T-helper 2 cell treated with Interferon-gamma antibody and Interleukin-4, amounts not matched to agents 5 μg/mL and 100 μg/mL, for 36 hours (primary cell): ENCODE measurements at regions not wholly inside any gene's neighbourhood (a gene's known extent, or its start where the extent isn't known, plus 50 kb on each side); places are given as distances from the start of the nearest gene placed in this dataset.
A peak's percentile ranks its signal among the peaks of the same experiment; 100 is the strongest.

Source experiments
- DNase-seq: peaks from one replicate; pipeline ENCODE4 v3.0.0; 2021; ENCODE audit warnings: low spot score
- H3K27ac Mint-ChIP-seq: one replicate; pipeline ENCODE4 v1.8.0; 2021; ENCODE audit warnings: mild to moderate bottlenecking, mixed read lengths
- H3K27me3 Mint-ChIP-seq: one replicate; pipeline ENCODE4 v1.8.0; 2021; ENCODE audit warnings: low read depth, mixed read lengths
- H3K36me3 Mint-ChIP-seq: one replicate; pipeline ENCODE4 v1.8.0; 2021; ENCODE audit warnings: low read depth, mixed read lengths
- H3K4me1 Mint-ChIP-seq: one replicate; pipeline ENCODE4 v1.8.0; 2021; ENCODE audit warnings: low read depth, mixed read lengths
- H3K4me3 Mint-ChIP-seq: one replicate; pipeline ENCODE4 v1.8.0; 2022; ENCODE audit warnings: mild to moderate bottlenecking, moderate library complexity, mixed read lengths
- H3K9me3 Mint-ChIP-seq: one replicate; pipeline ENCODE4 v1.8.0; 2021; ENCODE audit warnings: mixed read lengths

DNA sequence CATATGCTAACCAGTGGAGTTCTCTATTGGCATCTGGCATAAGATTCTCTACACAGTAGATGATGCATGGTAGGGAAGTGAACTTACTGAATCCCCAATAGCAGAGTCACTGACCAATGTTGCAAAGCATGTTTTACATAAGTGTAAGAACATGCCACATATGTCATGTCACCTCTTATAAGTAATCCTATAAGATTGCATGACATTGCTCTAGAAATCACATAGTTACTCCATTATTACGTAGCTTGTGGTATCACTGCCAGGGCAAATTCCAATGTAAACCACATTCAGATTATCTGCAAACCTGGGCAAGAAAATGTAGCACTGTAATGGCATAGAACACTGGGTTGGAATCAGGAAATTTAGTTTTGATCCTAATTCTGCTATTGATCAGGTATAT lies 198.2 kb upstream of the UMPS start:
- Mint-ChIP-seq H3K9me3 (no peaks in the 10 kb centered on the region), H3K4me3 (no peak overlapping the region), H3K4me1 (no peaks in the 10 kb centered on the region), H3K27ac (no peak overlapping the region), H3K36me3 (no peaks in the 10 kb centered on the region), H3K27me3 (peaks cover 7% of the 10 kb centered on the region)
- DNase-seq: no peak

DNA sequence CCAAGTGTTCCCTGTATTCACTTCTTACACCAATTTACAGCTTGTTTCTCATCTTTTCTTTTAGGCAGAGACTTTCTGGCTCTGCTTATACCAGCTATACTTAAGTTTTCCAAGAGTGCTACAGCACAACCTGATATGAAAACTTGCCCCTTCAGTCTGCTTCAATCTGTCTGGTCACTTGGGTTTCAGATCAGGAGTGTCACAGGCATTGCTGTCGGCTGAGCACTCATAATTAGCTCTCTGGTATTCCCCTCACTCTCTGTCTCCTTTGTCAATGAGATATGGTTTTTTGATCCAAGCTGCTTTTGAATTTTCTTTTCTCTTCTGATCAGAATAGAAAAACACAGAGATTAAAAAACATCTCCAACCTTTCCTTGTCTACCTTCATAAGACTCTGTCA lies 194.9 kb upstream of the UMPS start:
- H3K4me3 Mint-ChIP-seq: no peak overlapping the region
- H3K27me3 Mint-ChIP-seq: peaks cover 7% of the 10 kb centered on the region
- no peak overlapping the region for H3K27ac Mint-ChIP-seq
- no peaks in the 10 kb centered on the region for H3K4me1 Mint-ChIP-seq
- H3K36me3 Mint-ChIP-seq: no peaks in the 10 kb centered on the region
- DNase-seq: no peak
- no peaks in the 10 kb centered on the region for H3K9me3 Mint-ChIP-seq

DNA sequence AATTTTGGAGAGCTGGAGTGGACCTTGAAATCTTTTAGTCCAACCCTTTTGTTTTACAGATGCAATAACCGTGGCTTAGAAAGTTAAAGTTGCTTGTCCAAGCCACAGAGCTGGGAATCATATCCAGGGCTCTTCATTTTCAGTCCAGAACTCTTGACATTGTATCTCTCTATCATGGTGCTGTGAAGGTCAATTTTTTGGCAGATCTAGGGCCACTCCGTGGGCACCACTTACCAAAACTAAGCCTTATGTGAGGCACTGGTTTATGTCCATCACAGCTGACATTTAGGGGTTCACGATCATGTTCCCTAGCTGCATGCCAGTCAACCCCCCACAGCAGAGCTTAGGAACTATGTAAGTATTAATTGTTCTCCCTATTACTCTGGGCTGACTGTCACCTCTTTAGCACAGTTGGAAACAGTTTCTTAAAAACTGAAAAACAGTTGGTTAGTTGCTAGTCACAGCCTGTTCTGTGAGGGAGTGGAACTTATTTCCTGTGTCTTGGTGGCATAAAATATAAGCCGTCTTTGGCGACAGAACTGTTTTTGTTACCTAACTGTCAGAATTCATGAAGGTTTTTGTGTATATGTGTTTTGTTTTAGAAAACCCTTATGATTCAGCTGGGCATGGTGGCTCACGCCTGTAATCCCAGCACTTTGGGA lies 189.6 kb upstream of the UMPS start:
- Mint-ChIP-seq H3K36me3 (no peaks in the 10 kb centered on the region), H3K27ac (no peak overlapping the region), H3K4me3 (no peak overlapping the region), H3K4me1 (no peaks in the 10 kb centered on the region), H3K9me3 (no peaks in the 10 kb centered on the region), H3K27me3 (peaks cover 7% of the 10 kb centered on the region)
- DNase-seq: no peak

DNA sequence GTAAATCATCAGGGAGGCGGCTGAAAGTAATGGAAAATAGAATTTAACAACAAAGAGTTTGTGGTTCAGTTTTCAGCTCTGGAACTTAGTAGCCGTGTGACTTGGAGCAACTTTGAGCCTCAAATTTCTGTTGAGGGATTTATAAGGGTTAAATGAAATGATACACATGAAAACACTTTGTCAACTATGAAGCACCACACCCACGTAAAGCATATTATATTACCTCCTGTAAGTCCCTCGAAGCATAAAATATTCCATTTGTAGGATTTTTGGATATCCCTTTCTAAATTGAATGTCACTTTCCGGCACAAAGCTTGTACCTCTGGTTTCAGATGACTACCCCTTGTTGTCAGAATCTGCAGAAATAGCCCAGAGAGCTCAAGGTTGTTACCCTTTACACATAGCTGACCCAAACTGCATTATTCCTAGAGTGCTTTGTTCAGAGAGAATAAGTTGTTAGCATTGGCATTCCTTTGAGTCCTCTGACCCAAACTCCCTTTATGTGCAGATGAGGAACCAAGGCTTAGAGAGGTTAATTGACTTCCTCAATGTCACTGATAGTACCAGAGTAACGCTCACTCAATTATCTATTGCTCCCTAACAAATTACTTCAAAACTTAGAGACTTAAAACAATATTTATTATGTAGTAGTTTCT lies 187.9 kb upstream of the UMPS start:
- no peak overlapping the region for H3K4me3 Mint-ChIP-seq
- H3K27me3 Mint-ChIP-seq: peaks cover 14% of the 10 kb centered on the region
- no peak for DNase-seq
- H3K9me3 Mint-ChIP-seq: no peaks in the 10 kb centered on the region
- H3K27ac Mint-ChIP-seq: no peak overlapping the region
- H3K4me1 Mint-ChIP-seq: no peaks in the 10 kb centered on the region
- no peaks in the 10 kb centered on the region for H3K36me3 Mint-ChIP-seq

DNA sequence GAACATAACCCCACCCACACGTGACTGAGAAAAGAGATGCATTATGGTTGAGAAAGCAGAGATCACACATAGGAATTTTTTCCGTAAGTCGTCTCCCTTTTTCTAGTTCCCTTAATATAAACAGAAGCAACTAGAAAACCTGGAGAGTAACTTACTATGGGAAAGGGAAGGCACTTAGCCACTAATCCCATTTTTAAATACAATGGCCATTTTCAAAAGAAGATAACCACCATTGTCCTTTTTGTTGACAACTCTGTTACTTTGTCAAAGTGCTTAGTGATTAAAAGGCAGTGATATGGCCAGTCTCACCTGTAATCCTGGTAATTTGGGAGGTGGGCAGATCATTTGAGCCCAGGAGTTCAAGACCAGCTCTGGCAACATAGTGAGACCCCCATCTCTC lies 184.4 kb upstream of the UMPS start:
- no peak overlapping the region for H3K4me3 Mint-ChIP-seq
- H3K9me3 Mint-ChIP-seq: no peaks in the 10 kb centered on the region
- H3K27ac Mint-ChIP-seq: no peak overlapping the region

DNA sequence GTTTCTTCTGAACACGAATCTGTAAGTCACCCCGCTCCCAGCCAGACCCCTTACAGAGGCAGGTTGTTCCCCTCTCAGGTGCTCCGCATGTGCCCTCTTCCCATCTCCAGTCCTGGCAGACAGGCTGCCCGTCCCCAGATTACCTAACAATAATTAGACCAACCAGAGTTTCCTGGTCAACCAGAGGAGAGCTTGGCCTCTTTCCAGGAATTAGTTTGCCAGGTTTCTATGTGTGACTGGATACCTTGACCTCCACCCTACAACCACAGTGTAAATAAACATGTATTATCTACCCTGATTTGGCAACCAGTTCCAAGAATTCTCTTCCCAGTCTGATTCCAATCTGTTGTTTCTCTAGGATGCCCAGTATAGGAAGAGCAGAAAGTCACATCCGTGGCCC lies 178.0 kb upstream of the UMPS start:
- Mint-ChIP-seq H3K27ac (no peak overlapping the region), H3K4me1 (peaks cover 4% of the 10 kb centered on the region), H3K9me3 (no peaks in the 10 kb centered on the region), H3K36me3 (no peaks in the 10 kb centered on the region), H3K27me3 (peaks cover 41% of the 10 kb centered on the region), H3K4me3 (no peak overlapping the region)
- no peak for DNase-seq

More for the DNA sequence above, 184.4 kb upstream of the UMPS start:
- Mint-ChIP-seq H3K36me3 (no peaks in the 10 kb centered on the region), H3K4me1 (no peaks in the 10 kb centered on the region), H3K27me3 (peaks cover 30% of the 10 kb centered on the region)
- DNase-seq: no peak

DNA sequence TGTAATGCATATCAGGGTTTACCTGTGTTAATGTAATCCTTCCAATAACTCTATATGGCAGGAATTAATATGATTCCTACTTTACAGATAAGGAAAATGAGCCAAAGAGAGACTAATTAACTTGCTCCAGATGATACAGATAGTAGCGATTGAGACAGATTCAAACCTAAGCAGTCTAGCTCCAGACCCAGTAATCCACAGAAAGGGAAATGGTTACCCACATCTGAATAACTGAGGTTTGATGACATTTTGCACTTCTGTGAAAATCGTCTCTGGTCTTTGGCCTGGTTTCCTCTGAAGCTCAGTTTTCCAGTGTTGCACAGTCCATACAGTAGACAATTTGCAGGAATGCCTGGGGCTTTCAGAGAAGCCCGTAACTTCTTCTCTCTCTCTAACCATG lies 177.1 kb upstream of the UMPS start:
- Mint-ChIP-seq H3K27me3 (peaks cover 47% of the 10 kb centered on the region), H3K9me3 (no peaks in the 10 kb centered on the region), H3K27ac (no peak overlapping the region), H3K4me1 (peaks cover 4% of the 10 kb centered on the region), H3K36me3 (no peaks in the 10 kb centered on the region), H3K4me3 (no peak overlapping the region)
- no peak for DNase-seq

DNA sequence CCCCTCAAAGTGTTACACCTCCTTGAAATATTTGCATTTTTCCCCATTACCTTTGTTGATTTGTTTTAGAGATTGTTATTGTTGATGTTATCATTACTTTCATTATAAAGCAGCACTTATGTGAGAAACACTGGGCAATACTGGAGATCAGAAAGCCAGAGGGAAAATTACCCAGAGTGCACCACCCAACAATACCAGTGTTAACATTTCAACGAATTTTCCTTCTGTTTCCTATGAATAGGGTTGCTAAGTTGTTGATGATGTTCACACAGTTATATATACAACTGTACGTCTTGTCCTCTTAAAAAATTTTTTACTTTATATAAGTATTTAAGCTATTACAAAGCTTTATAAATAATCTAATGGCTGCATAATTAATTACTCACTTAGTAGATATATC lies 173.6 kb upstream of the UMPS start:
- H3K9me3 Mint-ChIP-seq: no peaks in the 10 kb centered on the region
- H3K27ac Mint-ChIP-seq: no peak overlapping the region
- H3K4me3 Mint-ChIP-seq: no peak overlapping the region
- H3K4me1 Mint-ChIP-seq: peaks cover 4% of the 10 kb centered on the region
- H3K36me3 Mint-ChIP-seq: no peaks in the 10 kb centered on the region
- no peak for DNase-seq
- peaks cover 47% of the 10 kb centered on the region for H3K27me3 Mint-ChIP-seq

DNA sequence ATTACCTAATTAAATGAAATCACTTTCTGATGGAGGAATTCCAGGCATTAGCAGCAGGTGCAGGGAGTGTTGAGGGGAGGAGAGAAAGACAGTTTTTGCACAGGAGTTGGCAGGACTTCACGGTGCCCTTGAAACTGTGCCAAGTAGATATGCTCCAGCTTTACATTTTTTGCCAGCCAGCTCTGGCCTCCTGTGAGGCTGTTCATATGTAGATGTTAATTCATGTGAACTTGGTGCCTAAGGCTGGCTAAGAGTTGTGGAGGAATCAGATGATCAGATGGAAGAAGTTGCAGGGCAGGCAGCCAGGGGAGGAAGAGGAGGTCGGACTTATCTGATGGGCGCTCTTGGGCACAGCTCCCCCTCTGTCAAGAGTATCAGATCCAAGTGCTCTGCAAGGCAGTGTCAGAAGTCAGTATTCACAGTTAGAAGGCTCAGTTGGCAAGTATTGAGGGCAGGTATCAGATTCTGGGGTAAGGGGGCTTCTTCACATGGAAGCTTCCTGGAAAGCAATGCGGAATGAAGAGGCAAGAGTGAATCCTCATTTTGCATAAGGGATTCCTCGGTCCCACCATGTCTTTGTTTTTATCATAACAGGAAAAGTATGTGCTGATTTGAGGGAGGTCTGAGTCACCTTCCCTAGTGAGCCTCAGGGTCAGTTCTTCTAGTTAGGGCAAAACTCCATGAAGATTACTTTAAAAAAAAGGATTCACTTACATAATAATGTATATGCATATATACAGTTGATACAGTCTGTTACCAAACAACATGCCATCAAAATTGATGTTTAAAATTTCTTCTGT lies 172.6 kb upstream of the UMPS start:
- Mint-ChIP-seq H3K27me3 (peaks cover 52% of the 10 kb centered on the region), H3K27ac (no peak overlapping the region), H3K9me3 (no peaks in the 10 kb centered on the region), H3K4me1 (peaks cover 4% of the 10 kb centered on the region), H3K4me3 (no peak overlapping the region), H3K36me3 (no peaks in the 10 kb centered on the region)
- DNase-seq: no peak

DNA sequence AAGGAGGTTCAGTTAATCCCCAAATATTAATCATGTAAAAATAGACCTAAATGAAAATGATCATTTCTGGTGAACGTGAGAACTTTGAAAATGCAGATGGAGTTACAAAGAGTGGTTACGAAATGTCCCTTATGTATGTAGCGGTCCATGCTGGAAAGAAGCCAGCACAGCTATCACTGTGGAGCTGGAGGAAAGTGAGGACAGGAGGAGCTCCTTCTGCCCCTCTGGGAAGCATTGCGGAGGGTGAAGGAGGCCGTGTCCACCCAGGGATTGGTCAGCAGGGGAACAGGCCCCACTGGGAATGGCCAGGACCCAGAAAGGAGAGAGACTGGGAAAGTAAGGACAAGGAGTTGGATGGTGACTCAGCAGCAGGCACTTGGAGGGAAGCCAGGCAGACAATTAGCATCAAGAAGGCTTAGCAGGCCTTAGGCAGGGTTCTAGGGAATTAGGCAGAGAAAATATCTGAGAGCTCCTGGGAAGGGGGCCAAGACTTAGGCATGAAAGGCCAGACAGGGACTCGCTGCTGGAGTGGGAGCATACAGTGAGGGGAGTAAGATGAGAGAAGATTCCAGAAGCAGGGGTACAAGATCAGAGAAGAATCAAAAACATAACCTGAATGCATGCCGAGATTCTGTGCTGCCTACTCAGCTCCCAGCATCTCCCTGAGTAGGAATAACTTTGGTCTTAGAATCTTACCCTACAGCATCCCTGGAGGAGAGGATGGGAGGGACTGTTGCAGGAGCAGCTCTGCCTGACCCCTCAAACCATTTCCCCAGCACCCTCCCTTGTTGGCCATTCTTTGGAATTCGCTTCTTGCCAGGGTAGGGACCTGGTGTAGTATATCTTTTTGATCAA lies 171.0 kb upstream of the UMPS start:
- Mint-ChIP-seq H3K27me3 (peaks cover 55% of the 10 kb centered on the region), H3K36me3 (no peaks in the 10 kb centered on the region), H3K9me3 (no peaks in the 10 kb centered on the region), H3K4me3 (no peak overlapping the region), H3K27ac (no peak overlapping the region), H3K4me1 (no peaks in the 10 kb centered on the region)
- DNase-seq: no peak

DNA sequence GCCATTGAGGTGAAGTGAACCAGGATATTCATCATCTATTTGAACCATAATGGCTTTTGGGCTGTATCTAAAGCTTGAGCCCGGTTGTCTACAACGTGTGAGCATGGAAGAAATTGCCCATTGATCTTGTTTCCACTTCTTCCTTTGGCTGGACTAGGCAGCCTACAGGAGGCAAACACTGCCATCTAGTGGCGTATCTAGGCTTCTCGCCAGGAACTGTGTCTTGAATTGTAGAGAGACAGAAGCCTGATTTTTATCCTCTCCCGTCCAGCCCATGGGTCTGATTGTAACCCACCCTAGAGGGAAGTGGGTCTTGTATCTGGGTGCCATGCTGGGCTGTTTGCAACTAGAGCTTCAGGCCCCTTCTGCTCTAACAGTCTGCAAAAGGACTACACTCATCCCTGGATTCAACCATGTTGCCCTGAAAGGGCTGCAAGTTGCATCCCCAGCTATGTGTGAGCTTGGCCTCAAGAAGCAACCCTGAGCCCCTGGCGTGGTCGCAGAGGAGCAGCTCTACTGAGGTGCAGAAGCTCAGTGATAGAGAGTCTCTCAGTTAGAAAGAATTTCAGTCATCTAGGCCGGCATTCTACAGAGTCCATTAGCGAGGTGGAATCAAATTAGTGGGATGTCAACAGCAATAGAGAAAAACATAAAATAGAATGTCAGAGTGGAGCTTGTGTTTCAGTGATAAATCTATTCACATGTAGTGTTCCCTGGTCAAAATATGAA lies 170.2 kb upstream of the UMPS start:
- peaks cover 50% of the 10 kb centered on the region for H3K27me3 Mint-ChIP-seq
- no peak overlapping the region for H3K27ac Mint-ChIP-seq
- H3K4me3 Mint-ChIP-seq: no peak overlapping the region
- peak; percentile 31 for DNase-seq
- H3K4me1 Mint-ChIP-seq: no peaks in the 10 kb centered on the region
- H3K36me3 Mint-ChIP-seq: no peaks in the 10 kb centered on the region
- no peaks in the 10 kb centered on the region for H3K9me3 Mint-ChIP-seq

DNA sequence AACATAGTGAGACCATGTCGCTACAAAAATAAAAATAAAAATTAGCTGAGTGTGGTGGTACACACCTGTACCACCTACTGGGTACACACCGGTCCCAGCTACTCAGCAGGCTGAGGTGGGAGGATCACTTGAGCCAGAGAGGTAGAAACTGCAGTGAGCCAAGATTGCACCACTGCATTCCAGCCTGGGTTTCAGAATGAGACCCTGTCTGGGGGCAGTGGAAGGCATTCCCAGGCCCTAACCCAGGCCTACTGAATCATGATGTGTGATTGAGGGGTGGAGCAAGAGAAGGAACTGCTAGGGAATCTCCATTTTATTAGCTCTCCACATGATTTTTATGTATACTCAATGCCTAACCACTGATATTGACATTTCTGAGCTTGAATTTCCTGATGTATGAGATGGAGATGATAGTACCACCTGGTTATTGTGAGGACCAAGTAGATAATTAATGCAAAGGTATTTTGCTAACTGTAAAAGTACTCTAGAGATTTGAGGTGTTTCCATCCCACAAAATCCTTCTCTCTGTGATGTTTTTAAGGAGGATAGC lies 169.5 kb upstream of the UMPS start:
- Mint-ChIP-seq H3K4me3 (no peak overlapping the region), H3K9me3 (no peaks in the 10 kb centered on the region), H3K27ac (no peak overlapping the region), H3K4me1 (no peaks in the 10 kb centered on the region), H3K27me3 (peaks cover 48% of the 10 kb centered on the region), H3K36me3 (no peaks in the 10 kb centered on the region)
- DNase-seq: no peak

DNA sequence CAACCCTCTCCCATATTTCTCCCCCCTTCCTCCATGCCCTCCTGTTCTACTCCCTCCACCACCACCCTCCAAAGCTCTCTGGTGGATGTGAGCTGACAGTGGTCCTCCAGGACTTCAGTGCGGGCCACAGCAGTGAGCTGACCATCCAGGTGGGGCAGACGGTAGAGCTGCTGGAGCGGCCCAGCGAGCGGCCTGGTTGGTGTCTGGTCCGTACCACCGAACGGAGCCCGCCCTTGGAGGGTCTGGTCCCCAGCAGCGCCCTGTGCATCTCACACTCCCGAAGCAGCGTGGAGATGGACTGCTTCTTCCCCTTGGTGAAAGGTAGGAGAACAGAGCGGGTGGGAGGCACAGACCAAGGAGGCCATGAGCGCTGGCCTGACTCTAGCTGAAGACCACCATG lies 167.5 kb upstream of the UMPS start:
- DNase-seq: no peak
- Mint-ChIP-seq H3K36me3 (no peaks in the 10 kb centered on the region), H3K27ac (no peak overlapping the region), H3K4me3 (no peak overlapping the region), H3K27me3 (peaks cover 44% of the 10 kb centered on the region), H3K9me3 (no peaks in the 10 kb centered on the region), H3K4me1 (no peaks in the 10 kb centered on the region)
